HEK293 (cell line): ENCODE measurements at regions not wholly inside any gene's neighbourhood (a gene's known extent, or its start where the extent isn't known, plus 50 kb on each side); places are given as distances from the start of the nearest gene placed in this dataset.

ENCODE experiments used
- CTCF ChIP-seq: fragments of 450-650 bp; formaldehyde crosslinking; IDR thresholded peaks from 2 replicates; pipeline ENCODE4 v1.5.1; 2016; ENCODE audit warnings: missing biosample characterization, missing genetic modification characterization
- YY1 ChIP-seq: fragments of 450-650 bp; formaldehyde crosslinking; IDR thresholded peaks from 2 replicates; pipeline ENCODE4 v1.5.1; 2018; ENCODE audit warnings: missing biosample characterization, missing genetic modification characterization
- ZNF274 ChIP-seq, 2 experiments: fragments of 200-500 bp in 1 of 2; fragments of 450-650 bp in 1 of 2; sonication (Bioruptor generic) in 1 of 2; formaldehyde crosslinking in 1 of 2; IDR thresholded peaks; 2 replicates each; pipeline versions ENCODE4 v1.5.1 to v1.6.1; 2014 to 2016; ENCODE audit warnings: borderline replicate concordance in 1 of 2, inconsistent platforms in 1 of 2, low read length in 1 of 2, missing biosample characterization in 1 of 2, missing genetic modification characterization in 1 of 2
- ZNF324 ChIP-seq: fragments of 450-650 bp; formaldehyde crosslinking; IDR thresholded peaks from 2 replicates; pipeline ENCODE4 v1.5.1; 2016; ENCODE audit warnings: missing biosample characterization, missing genetic modification characterization
- ZNF521 ChIP-seq: fragments of 450-650 bp; formaldehyde crosslinking; IDR thresholded peaks from 2 replicates; pipeline ENCODE4 v1.5.1; 2017; ENCODE audit warnings: missing biosample characterization, mild to moderate bottlenecking, missing genetic modification characterization
- ZNF776 ChIP-seq: fragments of 450-650 bp; formaldehyde crosslinking; IDR thresholded peaks from 2 replicates; pipeline ENCODE4 v1.5.0; 2017; ENCODE audit warnings: missing biosample characterization, missing genetic modification characterization, borderline replicate concordance
- ZNF777 ChIP-seq: fragments of 450-650 bp; formaldehyde crosslinking; IDR thresholded peaks from 2 replicates; pipeline ENCODE4 v1.5.1; 2017; ENCODE audit warnings: missing biosample characterization, missing genetic modification characterization, borderline replicate concordance
- ZSCAN18 ChIP-seq: fragments of 450-650 bp; formaldehyde crosslinking; IDR thresholded peaks from 2 replicates; pipeline ENCODE4 v1.5.1; 2016; ENCODE audit warnings: missing biosample characterization, missing genetic modification characterization
- TF ChIP-seq, protein P1 (sequence below): fragments of 450-650 bp; formaldehyde crosslinking; IDR thresholded peaks from 2 replicates; pipeline ENCODE4 v1.5.1; 2016; ENCODE audit warnings: missing biosample characterization, missing genetic modification characterization

- TF ChIP-seq CTCF (tag by site-specific recombination) (no peak), ZNF324 (tag by site-specific recombination) (no peak), ZSCAN18 (tag by site-specific recombination) (no peak), ZNF521 (tag by site-specific recombination) (no peak), ZNF274 (IDR thresholded peaks at IDR 0.05; ENCODE audit: low read length) (no peak), ZNF274 (tag by site-specific recombination; IDR thresholded peaks at IDR 0.05; ENCODE audit: borderline replicate concordance) (no peak), YY1 (no peak), ZNF777 (tag by site-specific recombination) (no peak), ZNF776 (no peak)
- TF ChIP-seq, protein P1, sequence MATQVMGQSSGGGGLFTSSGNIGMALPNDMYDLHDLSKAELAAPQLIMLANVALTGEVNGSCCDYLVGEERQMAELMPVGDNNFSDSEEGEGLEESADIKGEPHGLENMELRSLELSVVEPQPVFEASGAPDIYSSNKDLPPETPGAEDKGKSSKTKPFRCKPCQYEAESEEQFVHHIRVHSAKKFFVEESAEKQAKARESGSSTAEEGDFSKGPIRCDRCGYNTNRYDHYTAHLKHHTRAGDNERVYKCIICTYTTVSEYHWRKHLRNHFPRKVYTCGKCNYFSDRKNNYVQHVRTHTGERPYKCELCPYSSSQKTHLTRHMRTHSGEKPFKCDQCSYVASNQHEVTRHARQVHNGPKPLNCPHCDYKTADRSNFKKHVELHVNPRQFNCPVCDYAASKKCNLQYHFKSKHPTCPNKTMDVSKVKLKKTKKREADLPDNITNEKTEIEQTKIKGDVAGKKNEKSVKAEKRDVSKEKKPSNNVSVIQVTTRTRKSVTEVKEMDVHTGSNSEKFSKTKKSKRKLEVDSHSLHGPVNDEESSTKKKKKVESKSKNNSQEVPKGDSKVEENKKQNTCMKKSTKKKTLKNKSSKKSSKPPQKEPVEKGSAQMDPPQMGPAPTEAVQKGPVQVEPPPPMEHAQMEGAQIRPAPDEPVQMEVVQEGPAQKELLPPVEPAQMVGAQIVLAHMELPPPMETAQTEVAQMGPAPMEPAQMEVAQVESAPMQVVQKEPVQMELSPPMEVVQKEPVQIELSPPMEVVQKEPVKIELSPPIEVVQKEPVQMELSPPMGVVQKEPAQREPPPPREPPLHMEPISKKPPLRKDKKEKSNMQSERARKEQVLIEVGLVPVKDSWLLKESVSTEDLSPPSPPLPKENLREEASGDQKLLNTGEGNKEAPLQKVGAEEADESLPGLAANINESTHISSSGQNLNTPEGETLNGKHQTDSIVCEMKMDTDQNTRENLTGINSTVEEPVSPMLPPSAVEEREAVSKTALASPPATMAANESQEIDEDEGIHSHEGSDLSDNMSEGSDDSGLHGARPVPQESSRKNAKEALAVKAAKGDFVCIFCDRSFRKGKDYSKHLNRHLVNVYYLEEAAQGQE (tag by site-specific recombination): no peak
Observed at GRCh38 chr6:102774326-102774725, 1380.8 kb downstream of the GRIK2 start.
